T-helper 1 cell (primary cell): ENCODE measurements at regions not wholly inside any gene's neighbourhood (a gene's known extent, or its start where the extent isn't known, plus 50 kb on each side); places are given as distances from the start of the nearest gene placed in this dataset.

Experiments used
- DNase-seq, 5 donors: peaks; one replicate each; pipeline ENCODE4 v3.0.0-alpha.2; 2012 to 2020

DNA sequence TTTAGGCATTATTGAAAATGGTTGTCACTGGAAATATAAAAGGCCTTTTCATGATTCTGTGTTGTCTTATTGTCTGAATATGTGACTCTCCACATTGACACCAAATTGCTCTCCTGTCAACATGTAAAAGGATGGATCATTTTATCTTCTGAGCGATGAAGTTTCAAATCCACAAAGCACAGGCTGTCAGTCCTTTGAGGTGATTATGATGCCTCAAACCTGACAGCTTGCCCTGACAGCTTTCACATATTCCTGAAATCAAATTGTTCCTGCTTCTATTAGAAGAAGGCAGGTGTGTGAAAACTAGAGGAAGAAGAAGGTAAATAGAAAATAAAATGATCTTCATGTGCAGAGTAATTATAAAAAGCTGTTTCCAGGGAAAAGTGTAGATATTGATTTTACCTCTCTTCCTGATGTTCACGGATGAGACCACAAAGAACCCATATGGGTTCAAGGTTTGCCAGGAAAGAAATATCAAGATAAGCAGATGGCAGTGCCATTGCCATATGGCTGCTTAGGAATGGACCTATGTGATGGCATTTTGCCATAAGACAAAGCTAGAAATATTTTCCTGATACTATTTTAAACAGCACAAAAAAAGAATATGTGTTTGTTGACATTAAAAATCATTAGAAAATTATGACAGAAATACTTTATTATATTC lies 1006.3 kb upstream of the AGA start:
- no peak for DNase-seq

DNA sequence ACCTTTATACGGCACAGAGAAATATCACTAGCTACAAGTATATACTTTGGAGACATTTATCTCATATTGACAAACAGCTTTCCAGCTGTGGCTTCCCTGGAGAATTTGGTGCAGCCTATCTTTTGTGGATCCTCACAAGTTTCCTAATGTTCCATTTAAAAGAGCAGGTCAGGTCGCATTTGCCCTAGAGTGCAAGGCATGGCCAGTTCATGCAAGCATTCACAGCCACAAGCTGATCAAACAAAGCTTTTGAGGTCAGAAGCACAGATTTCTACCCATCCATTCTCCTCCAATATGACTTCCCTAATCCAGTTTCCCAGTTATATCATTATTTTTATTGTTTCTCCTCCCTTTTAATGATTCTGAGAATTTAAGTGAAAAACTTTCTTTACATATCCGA lies 1008.4 kb upstream of the AGA start:
- DNase-seq, result no peak

DNA sequence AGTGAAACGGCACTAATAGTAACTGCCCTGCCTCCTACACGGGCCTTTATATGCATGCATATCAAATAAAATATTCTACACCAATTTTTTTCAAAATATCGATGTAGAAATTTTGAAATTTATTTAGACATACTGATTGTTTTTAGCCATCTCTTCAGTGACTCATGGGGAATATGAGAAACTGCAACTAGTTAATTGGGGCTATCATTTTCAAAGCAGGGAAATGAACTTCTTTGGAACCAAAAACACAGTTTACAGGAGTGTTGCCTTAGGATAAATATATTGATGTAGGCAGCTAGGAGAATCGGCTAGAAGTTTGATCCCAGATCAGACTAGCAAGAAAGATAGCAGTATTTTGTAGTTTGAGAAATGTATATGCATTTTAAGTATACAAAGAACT lies 1010.8 kb upstream of the AGA start:
- no peak for DNase-seq

DNA sequence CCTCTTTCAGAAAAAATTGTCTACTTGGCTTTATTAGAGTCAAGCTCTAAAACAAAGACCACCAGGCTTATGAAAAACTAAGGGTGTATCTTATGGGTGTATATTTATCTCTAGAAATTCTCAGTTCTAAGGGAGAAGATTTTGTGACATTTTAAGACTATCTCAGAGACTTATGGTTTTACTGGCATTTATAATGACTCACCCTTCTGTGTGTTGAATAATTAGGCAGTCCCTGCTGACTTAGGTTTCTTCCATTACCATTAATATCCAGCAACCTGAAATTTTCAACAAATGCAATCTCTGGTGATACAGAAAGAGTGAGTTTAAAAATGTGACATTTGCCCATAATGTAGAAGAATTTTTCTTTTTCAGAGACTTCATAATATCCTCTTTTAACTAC lies 1015.0 kb upstream of the AGA start:
- DNase-seq, result no peak

DNA sequence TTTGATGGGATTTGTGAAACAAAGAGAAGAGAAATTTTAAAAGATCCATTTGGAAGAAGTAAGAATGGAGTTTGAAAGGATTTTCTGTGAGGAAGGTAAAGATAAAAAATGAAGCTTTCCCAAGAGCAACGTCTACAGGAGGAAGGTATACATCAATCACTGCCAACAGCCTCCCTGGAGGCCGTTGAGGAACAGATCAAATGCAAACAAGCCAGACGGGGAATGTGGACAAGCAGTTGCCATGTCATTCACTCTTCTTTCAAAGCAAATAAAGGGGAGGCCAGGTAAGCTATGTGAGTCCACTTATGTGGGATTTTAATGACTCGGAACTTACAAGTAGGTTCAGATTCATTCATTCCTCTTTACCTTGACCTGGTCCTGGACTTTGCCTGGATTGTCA lies 1020.5 kb upstream of the AGA start:
- DNase-seq, result no peak

DNA sequence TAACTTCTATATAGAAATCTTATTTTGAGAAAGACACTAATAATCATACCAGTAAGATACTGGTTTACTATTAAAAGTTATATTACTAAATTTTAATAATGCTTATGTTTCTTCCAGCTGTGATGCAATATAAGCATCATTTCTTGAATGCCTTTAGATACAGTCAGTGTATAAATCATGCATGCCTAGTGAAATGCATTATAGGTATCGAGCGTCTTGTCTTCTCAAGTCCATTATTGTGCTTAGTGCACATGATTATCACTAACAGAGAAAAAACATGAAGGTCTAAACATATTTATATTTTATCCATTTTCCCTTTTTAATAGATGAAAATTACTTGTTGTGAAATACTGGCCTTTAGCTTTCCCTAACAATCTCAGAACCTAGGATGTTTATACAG lies 1021.5 kb upstream of the AGA start:
- no peak for DNase-seq

DNA sequence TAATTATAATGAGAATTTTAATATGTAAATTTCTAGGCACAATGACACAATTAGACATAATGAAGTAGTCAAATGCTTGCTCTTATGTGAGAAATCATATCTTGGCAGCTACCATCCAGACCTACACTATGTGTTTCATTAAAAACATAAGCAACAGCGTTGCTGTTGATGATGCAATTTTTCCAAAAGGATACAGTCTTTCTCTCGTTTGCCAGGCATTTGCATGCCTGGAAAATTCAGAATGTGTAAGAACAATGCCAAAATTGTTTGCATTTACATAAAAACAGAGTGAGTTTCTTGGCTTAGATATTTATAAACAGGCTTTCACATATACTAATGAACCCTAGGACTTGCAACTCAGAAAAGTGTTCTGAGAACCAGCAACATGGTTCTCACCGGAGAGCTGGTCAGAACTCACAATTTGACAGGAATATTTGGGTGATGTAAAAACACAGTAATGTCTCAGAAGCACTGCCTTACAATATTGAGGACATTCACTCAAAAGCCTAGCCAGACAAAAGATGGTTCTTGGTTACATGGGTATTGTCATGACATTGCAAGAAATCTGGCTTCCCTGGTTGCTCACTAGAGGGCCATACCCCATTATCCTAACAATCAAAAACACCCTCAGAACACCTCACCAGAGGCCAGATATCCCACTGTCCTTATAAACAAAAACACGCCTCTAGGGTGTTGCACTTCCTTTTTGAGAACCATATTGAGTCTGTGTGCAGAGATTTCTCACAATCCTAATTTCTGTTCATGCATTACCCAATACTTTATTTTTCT lies 1029.0 kb upstream of the AGA start:
- no peak for DNase-seq

DNA sequence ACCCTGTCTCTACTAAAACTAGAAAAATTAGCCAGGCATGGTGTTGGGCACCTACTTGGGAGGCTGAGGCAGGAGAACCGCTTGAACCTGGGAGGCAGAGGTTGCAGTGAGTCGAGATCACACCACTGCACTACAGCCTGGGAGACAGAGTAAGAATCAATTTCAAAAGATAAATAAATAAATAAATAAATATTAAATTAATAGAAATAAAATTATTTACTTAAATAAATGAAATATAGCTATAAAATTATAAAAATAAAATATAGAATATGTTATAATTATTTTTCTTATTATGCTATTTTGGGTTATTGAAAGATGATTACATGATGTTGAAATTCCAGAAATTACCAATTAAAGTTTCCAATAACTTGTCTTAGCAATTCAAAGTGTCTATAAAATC lies 1029.8 kb upstream of the AGA start:
- DNase-seq, result no peak

DNA sequence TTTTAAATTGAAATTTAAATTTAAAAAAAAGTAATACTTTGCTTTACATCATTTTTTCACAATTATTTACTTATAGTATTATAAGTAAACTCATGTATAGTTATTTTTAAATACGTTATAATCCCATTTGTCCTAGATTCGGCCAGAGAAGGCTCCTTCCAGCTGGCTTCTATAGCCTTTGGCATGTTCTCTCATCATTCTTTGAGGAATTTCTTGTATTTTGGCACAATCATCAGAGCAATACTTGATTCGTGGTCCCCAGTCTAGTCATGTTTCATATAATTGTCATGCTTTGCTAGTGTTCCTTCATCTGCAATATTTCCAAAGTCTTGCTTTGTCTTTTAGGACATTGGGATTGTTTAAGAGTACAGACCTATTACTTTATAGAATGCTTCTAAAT lies 1037.9 kb upstream of the AGA start:
- no peak for DNase-seq

DNA sequence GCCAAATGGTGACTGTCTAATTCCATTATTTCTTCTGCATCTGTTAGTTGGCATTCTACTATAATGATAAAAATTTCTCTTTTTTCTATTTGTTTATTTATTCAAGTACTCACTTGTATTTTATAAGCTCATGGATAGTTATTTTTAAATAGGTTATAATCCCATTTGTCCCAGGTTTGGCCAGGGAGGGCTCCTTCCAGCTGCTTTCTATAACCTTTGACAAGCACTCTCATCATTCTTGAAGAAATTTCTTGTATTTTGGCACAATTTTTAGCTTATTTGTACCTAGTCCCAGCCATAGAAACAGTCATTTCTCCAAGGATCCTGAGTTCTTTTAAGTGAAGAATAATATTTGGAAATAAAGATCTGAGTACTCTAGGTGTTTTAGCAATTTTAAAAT lies 1038.6 kb upstream of the AGA start:
- DNase-seq, result no peak

DNA sequence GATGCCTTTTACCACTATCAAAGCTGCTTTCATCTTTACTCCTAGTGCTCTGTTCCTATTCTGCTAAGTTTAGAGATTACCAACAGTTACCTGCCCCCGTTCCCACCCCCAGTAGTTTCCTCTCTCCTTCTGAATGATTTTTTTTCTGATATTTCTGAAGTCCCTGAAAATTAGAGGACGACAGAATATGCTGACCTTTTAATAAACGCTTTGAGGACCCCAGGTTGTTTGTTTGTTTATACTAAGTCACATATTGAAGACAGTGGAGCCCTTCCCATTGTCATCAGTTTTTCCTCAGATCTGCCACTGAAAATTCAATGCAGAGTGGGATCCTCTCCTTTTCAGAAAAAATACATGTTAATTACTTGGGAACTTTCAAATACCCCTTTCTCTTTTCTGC lies 1039.3 kb upstream of the AGA start:
- DNase-seq, result no peak

DNA sequence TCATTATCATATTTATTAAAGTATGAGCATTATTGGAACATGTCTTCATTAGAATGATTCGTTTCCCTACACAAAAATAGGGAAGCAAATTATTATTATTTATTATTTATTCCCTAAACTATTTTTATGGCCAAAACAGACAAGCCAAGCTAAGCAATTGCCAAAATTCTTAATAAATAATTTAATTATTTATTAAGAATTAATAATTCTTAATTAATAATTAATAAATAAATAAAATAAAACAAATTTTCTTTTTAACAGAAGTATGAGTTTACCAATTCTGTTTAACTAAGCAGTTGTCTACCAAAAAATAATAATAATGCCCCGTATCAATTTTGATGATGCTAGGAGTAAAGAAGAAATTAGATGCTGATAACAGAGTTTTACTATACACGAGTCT lies 1080.8 kb upstream of the AGA start:
- no peak for DNase-seq

DNA sequence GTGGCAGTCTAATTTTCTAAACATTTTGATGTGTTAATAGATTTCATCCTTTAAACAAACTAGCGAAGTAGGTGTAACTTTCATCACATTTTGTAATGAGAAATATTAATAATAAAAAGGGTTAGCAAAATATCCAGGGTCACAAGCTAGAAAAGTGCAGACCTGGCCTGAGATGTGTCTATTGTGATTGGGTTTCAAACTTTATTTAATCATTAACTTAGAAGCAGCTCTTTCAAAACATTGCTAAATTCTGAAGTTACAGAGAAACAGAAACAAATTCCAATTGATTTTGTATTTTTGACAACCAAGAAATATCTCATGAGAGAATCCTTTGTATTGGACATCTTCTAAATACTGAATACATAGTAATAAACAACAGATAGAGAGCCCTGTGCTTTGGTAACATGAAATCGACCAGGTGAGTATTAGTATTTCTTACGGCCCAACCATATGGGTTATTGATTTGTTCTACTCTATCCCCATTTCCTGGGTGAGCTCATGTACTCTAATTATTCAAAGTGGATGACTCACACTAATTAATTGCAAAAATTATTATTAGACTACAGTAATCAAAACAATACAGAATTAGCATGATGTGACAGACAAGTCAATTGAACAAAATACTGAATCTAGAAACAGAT lies 1093.8 kb upstream of the AGA start:
- DNase-seq, result no peak

DNA sequence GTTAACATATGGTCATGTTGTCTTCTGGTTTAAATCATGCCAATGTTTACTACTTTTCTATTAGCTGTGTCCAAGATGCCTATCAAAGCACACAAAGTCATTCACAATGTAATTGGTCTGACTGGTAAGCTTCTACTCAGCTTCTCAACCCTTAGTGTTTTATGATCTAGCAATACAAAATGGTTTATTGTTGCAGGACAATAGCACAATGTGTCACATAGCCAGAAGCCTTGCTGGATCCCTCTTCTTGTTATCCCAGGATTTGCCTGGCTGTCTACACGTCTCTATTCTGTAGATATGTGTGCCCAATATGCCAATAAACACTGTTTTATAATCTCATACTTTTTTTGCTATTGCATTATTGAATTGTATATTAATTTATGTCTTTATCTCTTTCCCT lies 1111.0 kb upstream of the AGA start:
- DNase-seq, result no peak

DNA sequence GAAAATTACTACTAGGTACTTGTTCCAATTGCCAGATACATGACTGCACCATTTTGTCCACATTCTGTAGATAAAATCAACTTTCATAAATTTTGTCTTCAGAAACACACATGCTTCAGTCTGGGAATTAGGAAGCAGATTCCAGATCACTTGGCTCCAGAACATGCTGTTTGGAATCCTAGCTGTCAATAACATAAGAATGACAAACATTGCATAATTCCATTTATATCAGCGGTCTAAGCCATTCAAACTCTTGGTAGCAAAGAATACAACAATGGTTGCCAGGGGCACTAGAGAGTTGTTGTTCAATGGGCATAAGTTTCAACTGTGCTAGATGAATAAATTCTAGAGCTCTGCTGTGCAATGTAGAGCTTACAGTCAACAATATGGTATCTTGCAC lies 1112.1 kb upstream of the AGA start:
- no peak for DNase-seq

DNA sequence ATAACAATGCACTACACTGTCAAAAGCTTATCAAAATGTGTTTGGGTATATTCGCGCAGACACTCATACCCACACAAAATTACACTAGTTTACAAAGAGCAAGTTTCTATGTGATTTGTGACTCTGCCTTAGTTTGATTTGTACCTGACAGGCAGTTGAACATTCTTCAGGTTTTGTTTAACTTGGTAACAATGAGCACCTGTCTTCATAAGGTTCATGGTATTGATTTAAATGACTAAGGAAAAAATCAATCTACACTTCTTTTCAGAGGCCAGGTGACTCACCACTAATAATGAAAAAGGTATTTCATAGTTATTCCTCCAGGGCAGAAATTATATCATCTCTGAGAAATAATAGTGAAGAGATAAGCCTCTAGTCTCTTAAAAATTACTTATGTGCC lies 1114.6 kb upstream of the AGA start:
- DNase-seq, result no peak

DNA sequence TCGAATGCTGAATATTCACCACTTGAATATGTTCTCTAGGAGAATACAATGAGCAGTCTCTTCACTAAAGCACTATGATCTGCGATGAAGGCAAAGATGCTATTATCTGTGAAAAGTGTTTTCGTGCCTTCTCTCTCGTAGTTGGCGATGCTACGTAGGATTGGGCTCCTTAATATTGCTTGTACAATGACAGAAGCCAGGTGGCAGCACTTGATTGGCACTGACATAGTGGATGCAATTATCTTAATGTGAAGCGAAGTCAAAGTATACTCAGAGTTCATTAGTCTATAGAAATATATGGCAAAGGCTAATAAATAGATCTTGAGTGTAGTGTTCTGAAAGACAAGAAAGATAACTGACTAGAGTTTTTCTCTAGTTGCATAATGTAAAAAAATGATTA lies 1135.7 kb upstream of the AGA start:
- DNase-seq, result no peak

DNA sequence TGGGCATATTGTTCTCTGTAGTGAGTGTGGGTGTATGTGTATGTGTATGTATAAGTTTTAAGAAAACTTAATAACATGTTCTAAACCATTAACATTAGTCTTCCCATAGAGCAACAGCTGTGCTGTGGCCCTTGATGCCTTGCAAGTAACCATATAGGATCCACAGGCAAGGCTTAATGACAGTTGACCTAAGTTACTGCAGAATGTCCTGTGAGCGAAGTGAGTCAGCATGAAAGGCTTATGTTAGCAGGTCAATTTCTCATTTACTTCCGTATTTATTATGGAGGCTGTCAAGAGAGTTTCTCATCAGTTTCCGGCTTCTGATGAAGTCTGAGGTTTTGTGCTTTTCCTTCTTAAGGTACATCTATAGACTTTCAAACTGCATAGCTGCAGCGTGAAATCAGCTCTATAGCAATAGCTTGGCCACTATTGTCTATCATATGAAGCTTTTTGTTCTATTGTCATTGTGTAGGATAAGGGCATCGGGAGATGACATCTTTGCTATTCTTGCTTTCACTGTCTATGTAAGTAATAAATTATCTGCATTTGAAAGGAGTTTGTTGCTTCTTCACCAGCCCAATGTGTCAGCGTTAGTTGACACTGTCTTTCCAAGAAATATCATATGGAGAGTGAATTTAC lies 1153.4 kb upstream of the AGA start:
- DNase-seq, result no peak

DNA sequence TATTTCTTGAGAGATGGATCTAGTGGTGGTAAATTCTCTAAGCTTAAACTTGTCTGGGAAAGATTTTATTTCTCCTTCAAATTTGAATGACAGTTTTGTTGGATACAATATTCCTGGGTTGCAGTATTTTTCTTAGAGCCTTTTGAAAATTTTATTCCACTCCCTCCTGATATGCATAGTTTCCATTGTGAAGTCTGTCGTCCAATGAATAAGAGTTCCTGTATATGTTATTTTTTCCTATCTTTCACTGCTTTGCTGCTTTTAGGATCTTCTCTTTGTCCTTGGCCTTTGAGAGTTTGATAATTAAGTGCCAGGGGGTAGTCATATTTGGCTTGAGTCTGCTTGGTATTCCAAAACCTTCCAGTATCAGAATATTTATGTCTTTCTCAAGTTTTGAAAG lies 1156.4 kb upstream of the AGA start:
- DNase-seq, result no peak

DNA sequence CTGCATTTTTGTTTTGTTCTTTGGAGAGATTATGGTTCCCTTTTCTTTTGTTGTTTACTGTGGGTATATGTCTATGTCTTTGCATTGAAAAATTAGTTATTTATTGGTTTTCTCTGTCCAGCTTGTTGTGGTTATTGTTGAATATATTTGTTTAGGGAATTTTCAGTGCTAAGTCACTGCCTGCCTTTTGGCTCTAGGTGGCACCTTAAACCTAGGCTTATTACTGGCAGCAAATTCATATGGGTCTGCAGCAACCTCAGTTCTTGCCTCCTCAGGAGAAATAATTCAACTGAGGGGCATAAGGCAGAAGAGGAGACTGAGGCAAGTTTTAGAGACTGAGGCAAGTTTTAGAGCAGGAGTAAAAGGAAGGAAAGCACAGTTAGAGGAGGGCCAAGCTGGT lies 1157.3 kb upstream of the AGA start:
- DNase-seq, result no peak

DNA sequence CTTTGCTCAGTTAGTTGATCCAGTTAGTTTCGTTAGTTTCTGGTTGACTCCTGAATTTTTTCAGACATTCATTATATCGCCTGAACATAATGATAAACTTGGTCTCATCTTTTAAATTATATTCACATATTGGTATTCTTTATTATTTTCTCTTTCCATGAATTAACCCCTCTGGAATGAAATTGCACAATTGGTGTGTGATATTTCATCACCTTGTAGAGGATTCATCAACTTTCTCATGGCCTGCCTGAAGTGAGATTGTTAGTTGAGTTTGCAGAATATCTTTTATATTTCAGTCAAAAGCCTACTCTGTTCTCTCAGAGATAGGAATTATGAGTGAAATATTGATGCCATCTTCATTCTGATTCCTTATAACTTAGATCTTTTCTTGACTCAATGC lies 1160.6 kb upstream of the AGA start:
- DNase-seq, result no peak

DNA sequence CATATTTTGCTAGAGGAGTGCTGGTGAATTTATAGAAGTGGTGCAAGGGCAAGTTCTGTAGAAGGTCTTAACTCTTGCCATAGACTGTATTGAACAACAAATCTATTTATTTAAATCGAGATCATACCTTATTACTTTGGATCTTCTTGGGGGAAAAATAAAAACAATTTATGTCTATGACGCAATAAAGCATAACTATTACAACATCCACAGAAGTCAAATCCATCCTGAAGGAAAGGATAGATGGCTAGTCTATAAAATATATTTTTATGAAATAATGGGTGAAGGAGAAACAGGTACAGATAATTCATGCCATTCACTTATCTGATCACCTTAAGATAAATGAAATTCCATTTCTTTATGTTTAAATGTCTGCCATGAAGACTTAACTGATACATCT lies 1168.8 kb upstream of the AGA start:
- DNase-seq, result no peak

DNA sequence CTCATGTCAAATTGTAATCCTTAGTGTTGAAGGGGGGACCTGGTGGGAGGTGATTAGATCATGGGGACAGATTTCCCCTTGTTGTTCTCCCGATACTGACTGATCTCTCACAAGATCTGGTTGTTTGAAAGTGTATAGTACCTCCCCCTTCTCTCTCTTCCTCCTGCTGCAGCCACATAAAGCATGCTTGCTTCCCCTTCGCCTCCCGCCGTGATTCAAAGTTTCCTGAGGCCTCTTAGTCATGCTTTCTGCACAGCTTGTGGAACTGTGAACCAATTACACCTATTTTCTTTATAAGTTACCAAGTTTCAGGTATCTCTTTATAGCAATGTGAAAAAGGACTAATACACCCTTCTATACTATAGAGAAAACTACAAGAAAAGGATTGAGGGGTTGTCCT lies 1170.5 kb upstream of the AGA start:
- no peak for DNase-seq

DNA sequence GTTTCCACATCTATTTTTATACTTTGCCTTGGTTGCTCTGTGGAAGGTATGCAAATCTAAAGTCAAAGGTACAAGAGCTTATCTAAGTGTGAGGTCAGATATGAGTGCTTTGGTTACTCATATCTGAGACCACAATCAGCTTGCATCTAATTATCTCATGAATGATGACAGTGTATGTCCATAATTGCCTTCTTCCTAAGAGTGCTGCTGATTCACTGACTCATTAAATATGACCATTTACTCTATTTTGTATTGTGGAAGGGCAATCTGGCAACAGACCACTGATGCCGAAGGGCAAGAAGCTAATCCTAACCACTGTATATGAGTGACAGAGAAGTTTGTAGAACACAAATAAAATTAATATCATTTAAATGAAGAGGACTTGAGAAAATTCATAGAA lies 1190.2 kb upstream of the AGA start:
- DNase-seq, result no peak
